NCI-H2081 (cell line): ENCODE measurements at regions not wholly inside any gene's neighbourhood (a gene's known extent, or its start where the extent isn't known, plus 50 kb on each side); places are given as distances from the start of the nearest gene placed in this dataset.
"Not testable (repeated sequence)": the region's sequence is repeated elsewhere in the genome, so short reads cannot be mapped to it uniquely, and the experiment has no call there.

Experiments used
- DNase-seq, 2 experiments: peaks; one replicate each; lab custom pipeline; 2025; lab: John Stamatoyannopoulos, UW

DNA sequence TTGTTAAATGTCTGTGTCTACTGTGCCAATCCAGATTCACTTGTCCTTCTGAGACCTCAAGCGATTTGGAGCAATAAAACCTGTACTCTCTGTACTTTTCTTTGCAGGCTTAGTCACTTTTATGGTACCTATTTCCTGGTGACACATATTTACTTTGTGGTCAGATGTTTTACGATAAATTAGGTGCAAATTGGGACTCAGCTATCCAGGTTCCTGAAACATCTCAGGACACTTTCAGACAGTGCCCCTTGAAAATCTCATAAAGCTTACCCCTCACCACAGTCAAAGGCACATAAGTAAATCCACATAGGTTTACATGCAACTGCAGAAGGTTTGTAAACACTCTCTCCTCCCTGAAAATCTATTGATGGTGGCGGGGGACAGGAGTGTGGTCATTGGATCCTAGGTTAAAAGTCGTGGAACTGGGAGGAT lies 438.8 kb downstream of the EFNB2 start:
- no peak for DNase-seq

DNA sequence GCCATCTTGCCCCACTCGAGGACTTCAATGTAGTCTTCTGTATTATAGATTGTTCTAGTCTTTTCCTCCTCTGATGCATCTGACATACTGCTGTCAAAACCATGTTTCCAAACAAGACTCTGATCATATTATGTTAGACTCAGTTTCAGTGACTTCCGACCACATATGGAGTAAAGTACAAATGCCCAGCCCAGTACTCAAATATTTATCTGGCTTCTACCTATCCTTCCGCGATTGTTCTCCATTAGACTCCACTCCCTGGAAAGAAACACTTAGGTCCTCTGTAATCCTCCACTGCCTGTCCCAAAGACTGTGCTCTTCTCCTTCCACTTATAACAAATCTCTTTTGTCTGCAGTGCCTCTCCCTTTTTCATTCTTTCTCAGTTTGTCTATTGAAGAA lies 439.5 kb downstream of the EFNB2 start:
- DNase-seq: no peak

DNA sequence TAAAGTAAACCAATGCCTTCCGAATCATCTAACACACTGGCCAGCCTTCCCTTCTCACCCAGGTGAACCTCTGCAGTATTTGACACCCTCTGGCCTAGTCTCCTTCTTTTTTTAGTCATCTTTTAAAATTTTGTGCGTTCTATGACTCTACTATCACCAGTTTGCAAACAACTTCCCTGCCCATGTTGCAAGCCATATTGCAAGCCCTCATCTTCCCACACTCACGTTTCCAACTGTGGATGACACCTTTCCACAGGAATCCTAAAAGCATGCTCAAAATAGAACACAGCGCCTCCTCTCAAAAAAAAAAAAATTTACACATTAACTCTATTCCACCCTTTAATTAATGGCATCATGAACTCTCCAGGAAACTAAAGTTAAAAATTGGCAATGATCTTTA lies 440.1 kb downstream of the EFNB2 start:
- no peak for DNase-seq

GRCh38 chr13:106090001-106090400 lies 445.5 kb downstream of the EFNB2 start:
- no peak for DNase-seq

- DNase-seq: peak in 1 of 2 experiments; percentile 9
These were observed 446.0 kb downstream of the EFNB2 start for GRCh38 chr13:106089261-106089980.

DNA sequence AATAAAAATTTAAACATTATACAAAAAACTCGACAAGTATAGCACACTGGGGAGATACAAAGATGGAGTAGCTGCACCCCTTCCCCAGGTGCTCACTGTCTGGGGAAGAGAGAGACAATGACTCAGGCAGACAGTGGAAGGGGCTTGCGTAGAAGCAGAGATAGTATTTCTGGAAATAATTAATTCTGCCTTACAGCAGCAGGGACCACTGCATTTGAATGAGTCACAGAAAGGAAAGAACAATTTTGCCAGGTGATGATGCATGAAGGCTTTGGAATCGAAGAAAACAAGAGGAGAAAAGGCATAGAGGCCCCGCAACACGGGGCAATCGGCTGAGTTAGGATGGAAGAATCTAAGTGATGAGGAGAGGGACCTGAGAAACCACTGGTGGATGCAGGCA lies 447.4 kb downstream of the EFNB2 start:
- no peak for DNase-seq

- peak in 1 of 2 experiments; percentile 30 for DNase-seq
These were observed 448.3 kb downstream of the EFNB2 start for GRCh38 chr13:106087201-106087600.

- DNase-seq: peak in 1 of 2 experiments; percentile 32
These were observed 451.7 kb downstream of the EFNB2 start for GRCh38 chr13:106083620-106084350.

- DNase-seq: not testable (repeated sequence)
These were observed 454.2 kb downstream of the EFNB2 start for GRCh38 chr13:106081221-106081620.

DNA sequence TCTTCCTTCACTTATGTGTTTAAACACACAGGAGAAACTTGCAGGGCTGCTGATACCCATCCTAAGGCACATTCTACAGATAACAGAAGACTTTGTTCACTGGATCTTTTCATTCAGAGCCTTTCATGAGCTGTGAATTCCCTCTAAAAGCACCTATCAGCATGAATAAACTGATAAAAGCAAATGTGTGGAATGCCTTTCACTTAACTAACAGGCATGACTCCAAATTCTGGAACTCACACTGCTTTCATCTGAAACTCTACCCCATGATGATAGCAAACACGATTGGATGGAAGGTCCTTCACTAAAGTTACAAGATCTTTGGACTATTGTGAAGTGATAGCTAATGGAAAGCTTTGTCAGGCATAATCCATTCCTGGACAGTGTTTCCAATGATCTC lies 457.3 kb downstream of the EFNB2 start:
- DNase-seq: no peak

- no peak for DNase-seq
These were observed 458.4 kb downstream of the EFNB2 start for GRCh38 chr13:106077017-106077416.

- no peak for DNase-seq
These were observed 463.4 kb downstream of the EFNB2 start for GRCh38 chr13:106072014-106072413.

- DNase-seq: no peak
These were observed 471.7 kb downstream of the EFNB2 start for GRCh38 chr13:106063591-106064313.

DNA sequence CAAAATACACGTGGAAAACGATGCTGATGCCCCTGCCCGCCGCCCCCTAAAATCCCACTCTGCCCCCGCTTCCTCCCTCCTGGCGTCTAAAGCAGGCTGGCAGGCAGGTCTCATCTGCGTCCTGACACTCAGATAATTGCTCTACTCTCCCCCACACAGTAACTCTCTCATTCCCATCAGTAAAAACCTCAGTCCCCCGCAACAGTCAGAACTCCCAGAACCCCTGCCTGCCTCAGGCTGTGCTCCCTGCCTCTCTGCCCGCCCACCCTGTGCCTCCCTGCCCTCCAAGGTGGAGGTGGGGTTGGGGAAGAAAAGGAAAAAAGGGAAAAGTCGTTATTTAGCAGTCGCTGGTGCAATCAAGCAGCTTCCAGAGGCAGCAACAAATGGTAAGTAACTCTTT lies 473.7 kb downstream of the EFNB2 start:
- DNase-seq: no peak

DNA sequence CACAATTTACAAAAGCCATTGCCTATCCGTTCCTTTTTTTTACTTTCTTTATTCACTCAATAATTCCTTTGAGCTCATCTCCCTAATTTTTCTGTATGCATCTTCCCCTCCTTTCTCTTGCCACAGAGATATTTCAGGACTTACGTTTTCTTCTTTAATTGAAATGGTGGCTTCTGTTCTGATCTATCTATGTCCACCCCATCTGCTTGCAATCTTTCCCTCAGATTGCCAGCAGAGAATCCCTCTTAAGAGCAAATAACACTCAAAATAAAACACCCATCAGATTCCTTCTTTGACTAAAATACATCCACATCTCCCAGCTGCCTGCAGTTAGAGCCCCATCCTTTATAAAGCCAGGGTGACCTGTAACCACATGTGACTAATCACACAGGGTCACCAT lies 478.6 kb downstream of the EFNB2 start:
- no peak for DNase-seq

- no peak for DNase-seq
These were observed 483.2 kb downstream of the EFNB2 start for GRCh38 chr13:106052200-106052767.

DNA sequence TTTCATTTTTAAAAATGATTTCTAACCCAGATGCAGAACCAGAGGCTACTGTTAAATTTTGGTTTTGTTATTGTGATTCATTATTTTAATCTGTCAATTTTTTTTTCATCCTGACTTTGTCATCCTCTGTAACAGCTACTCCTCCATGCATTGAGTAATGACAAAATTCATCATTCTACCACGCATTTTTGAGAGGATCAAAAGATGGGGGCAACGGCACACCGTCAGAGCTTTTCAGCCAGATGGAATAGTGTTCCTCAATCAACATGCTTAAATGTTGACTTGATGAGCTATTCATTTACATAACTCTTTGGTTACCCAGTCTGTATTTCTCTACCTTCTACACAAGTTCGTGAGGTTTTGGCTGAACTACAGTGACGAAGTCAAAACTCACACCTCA lies 486.3 kb downstream of the EFNB2 start:
- DNase-seq: no peak

DNA sequence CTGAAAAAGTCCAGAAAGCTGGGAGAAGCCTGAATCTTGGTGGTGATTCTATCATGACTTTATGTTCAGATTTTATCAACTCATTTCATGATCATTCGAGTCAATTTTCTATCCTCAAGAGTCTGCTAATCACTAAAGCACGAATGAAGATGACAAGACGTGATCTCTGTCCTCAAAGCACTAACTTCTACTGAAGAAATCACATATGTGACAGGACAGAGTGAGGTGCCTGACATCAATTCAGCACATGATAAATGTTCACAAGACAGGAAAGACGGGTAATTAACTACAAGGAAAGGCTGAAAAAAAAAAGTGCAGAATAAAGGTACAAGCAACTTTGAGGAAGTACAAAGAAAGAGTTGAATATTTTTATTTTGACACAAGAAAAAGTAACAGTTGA lies 487.1 kb downstream of the EFNB2 start:
- no peak for DNase-seq

DNA sequence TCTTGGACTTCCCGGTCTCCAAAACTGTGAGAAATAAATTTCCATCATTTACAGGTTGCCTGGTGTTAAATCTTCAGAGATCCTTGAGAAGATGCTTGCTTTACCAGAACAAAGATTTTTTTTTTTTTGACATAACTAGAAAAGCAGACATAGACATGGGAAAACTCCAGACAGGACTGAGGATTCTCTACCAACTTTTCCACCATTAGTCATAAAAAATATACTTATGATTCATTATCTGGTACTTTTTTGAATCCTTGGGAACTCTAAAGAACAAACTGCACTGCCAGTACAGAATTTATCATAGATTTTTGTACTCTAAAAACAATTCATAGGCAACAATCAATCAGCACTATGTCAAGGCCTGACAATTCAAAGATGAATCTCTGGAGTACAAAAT lies 487.6 kb downstream of the EFNB2 start:
- no peak for DNase-seq

GRCh38 chr13:106042996-106043581 lies 492.4 kb downstream of the EFNB2 start:
- no peak for DNase-seq

- no peak for DNase-seq
These were observed 494.0 kb downstream of the EFNB2 start for GRCh38 chr13:106041445-106041844.

DNA sequence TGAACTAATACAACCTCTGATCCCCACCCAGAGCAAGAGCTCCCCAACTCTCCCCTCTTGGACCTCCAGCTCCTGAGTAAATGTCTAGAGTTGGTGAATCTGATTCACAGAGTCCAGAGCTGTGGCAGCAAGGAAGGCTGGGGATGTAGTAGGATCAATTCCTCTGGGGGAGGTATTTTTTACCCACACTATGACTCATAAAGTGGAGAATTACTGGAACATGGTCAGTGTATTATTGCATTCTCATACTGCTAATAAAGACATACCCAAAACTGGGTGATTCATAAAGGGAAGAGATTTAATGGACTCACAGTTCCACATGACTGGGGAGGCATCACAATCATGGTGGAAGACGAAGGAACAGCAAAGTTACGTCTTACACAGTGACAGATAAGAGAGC lies 496.7 kb downstream of the EFNB2 start:
- DNase-seq: no peak
